ENCODE measurements at regions not wholly inside any gene's neighbourhood (a gene's known extent, or its start where the extent isn't known, plus 50 kb on each side); places are given as distances from the start of the nearest gene placed in this dataset.

- DNase-seq, result no peak
- Mint-ChIP-seq H3K4me3 (no peak overlapping the region), H3K27me3 (no peaks in the 10 kb centered on the region), H3K27ac (no peak overlapping the region), H3K4me1 (no peaks in the 10 kb centered on the region), H3K9me3 (no peaks in the 10 kb centered on the region)
- ATAC-seq, result no peak
These were observed 1185.7 kb upstream of the TSPY4 start for GRCh38 chrY:8151561-8151960.

- DNase-seq (no peak), ATAC-seq (no peak)
- H3K9me3 Mint-ChIP-seq, result no peaks in the 10 kb centered on the region
- no peaks in the 10 kb centered on the region for H3K27me3 Mint-ChIP-seq
- no peak overlapping the region for H3K27ac Mint-ChIP-seq
- H3K4me3 Mint-ChIP-seq, result no peak overlapping the region
- H3K4me1 Mint-ChIP-seq, result no peaks in the 10 kb centered on the region
These were observed 1208.7 kb upstream of the TSPY4 start for GRCh38 chrY:8128578-8128977.

GRCh38 chrY:8125907-8126571 lies 1211.2 kb upstream of the TSPY4 start:
- Mint-ChIP-seq H3K27ac (no peak overlapping the region), H3K4me1 (no peaks in the 10 kb centered on the region), H3K4me3 (no peak overlapping the region), H3K27me3 (no peaks in the 10 kb centered on the region), H3K9me3 (no peaks in the 10 kb centered on the region)
- ATAC-seq (no peak), DNase-seq (no peak)

GRCh38 chrY:8121825-8122224 lies 1210.3 kb upstream of the AMELY start:
- ATAC-seq (no peak), DNase-seq (no peak)
- no peaks in the 10 kb centered on the region for H3K27me3 Mint-ChIP-seq
- no peaks in the 10 kb centered on the region for H3K4me1 Mint-ChIP-seq
- no peak overlapping the region for H3K4me3 Mint-ChIP-seq
- H3K27ac Mint-ChIP-seq, result peak overlapping the region in 1 of 2 donors; percentile 68
- no peaks in the 10 kb centered on the region for H3K9me3 Mint-ChIP-seq

- Mint-ChIP-seq H3K4me3 (no peak overlapping the region), H3K9me3 (peaks cover 0 to 7% of the 10 kb centered on the region in 2 donors), H3K27me3 (no peaks in the 10 kb centered on the region), H3K4me1 (no peaks in the 10 kb centered on the region), H3K27ac (no peak overlapping the region)
- no peak for DNase-seq
- ATAC-seq, result no peak
These were observed 1182.9 kb upstream of the AMELY start for GRCh38 chrY:8094429-8094828.

GRCh38 chrY:8092926-8093325 lies 1181.4 kb upstream of the AMELY start:
- no peak for ATAC-seq
- H3K27me3 Mint-ChIP-seq, result no peaks in the 10 kb centered on the region

GRCh38 chrY:8085925-8086324 lies 1174.4 kb upstream of the AMELY start:
- H3K4me1 Mint-ChIP-seq, result no peaks in the 10 kb centered on the region
- no peak for DNase-seq
- H3K27ac Mint-ChIP-seq, result no peak overlapping the region
- H3K4me3 Mint-ChIP-seq, result no peak overlapping the region
- H3K9me3 Mint-ChIP-seq, result peaks cover 4 to 5% of the 10 kb centered on the region in 2 donors
- H3K27me3 Mint-ChIP-seq, result no peaks in the 10 kb centered on the region
- ATAC-seq, result no peak

More at GRCh38 chrY:8092926-8093325, 1181.4 kb upstream of the AMELY start:
- Mint-ChIP-seq H3K4me1 (no peaks in the 10 kb centered on the region), H3K27ac (no peak overlapping the region), H3K4me3 (no peak overlapping the region), H3K9me3 (no peaks in the 10 kb centered on the region)
- DNase-seq, result no peak

- no peaks in the 10 kb centered on the region for H3K4me1 Mint-ChIP-seq
- DNase-seq, result no peak
- no peak overlapping the region for H3K4me3 Mint-ChIP-seq
- peaks cover 7 to 8% of the 10 kb centered on the region in 2 donors for H3K9me3 Mint-ChIP-seq
- no peak for ATAC-seq
- H3K27me3 Mint-ChIP-seq, result no peaks in the 10 kb centered on the region
- H3K27ac Mint-ChIP-seq, result no peak overlapping the region
These were observed 1172.6 kb upstream of the AMELY start for GRCh38 chrY:8084192-8084591.

- peaks cover 7 to 8% of the 10 kb centered on the region in 2 donors for H3K9me3 Mint-ChIP-seq
- H3K27ac Mint-ChIP-seq, result no peak overlapping the region
- no peaks in the 10 kb centered on the region for H3K4me1 Mint-ChIP-seq
- no peak overlapping the region for H3K4me3 Mint-ChIP-seq
- H3K27me3 Mint-ChIP-seq, result no peaks in the 10 kb centered on the region
- DNase-seq (no peak), ATAC-seq (no peak)
These were observed 1169.6 kb upstream of the AMELY start for GRCh38 chrY:8081151-8081550.

GRCh38 chrY:8065220-8065619 lies 1153.7 kb upstream of the AMELY start:
- Mint-ChIP-seq H3K9me3 (peaks cover 0 to 8% of the 10 kb centered on the region in 2 donors), H3K27ac (no peak overlapping the region), H3K4me3 (no peak overlapping the region), H3K4me1 (no peaks in the 10 kb centered on the region), H3K27me3 (no peaks in the 10 kb centered on the region)
- ATAC-seq, result no peak
- no peak for DNase-seq

GRCh38 chrY:8064500-8064899 lies 1152.9 kb upstream of the AMELY start:
- Mint-ChIP-seq H3K4me1 (no peaks in the 10 kb centered on the region), H3K27me3 (no peaks in the 10 kb centered on the region), H3K27ac (no peak overlapping the region), H3K9me3 (peaks cover 0 to 7% of the 10 kb centered on the region in 2 donors), H3K4me3 (no peak overlapping the region)
- ATAC-seq (no peak), DNase-seq (no peak)

GRCh38 chrY:8063973-8064372 lies 1152.4 kb upstream of the AMELY start:
- Mint-ChIP-seq H3K27ac (no peak overlapping the region), H3K4me3 (no peak overlapping the region), H3K9me3 (peaks cover 0 to 2% of the 10 kb centered on the region in 2 donors), H3K4me1 (no peaks in the 10 kb centered on the region), H3K27me3 (no peaks in the 10 kb centered on the region)
- DNase-seq (no peak), ATAC-seq (no peak)

- H3K27me3 Mint-ChIP-seq, result no peaks in the 10 kb centered on the region
- no peak overlapping the region for H3K4me3 Mint-ChIP-seq
- DNase-seq (no peak), ATAC-seq (no peak)
- no peaks in the 10 kb centered on the region for H3K9me3 Mint-ChIP-seq
- no peak overlapping the region for H3K27ac Mint-ChIP-seq
- no peaks in the 10 kb centered on the region for H3K4me1 Mint-ChIP-seq
These were observed 1147.1 kb upstream of the AMELY start for GRCh38 chrY:8058613-8059012.

- H3K4me1 Mint-ChIP-seq, result no peaks in the 10 kb centered on the region
- no peaks in the 10 kb centered on the region for H3K27me3 Mint-ChIP-seq
- no peak overlapping the region for H3K27ac Mint-ChIP-seq
- no peak for DNase-seq
- no peak overlapping the region for H3K4me3 Mint-ChIP-seq
- no peaks in the 10 kb centered on the region for H3K9me3 Mint-ChIP-seq
- no peak for ATAC-seq
These were observed 1139.8 kb upstream of the AMELY start for GRCh38 chrY:8051340-8051739.

- Mint-ChIP-seq H3K27me3 (no peaks in the 10 kb centered on the region), H3K27ac (peak overlapping the region in 1 of 2 donors; percentile 55), H3K4me3 (no peak overlapping the region), H3K9me3 (no peaks in the 10 kb centered on the region), H3K4me1 (no peaks in the 10 kb centered on the region)
- DNase-seq (no peak), ATAC-seq (peak; percentile 69)
These were observed 1129.7 kb upstream of the AMELY start for GRCh38 chrY:8041238-8041637.

- no peak for DNase-seq
- H3K27me3 Mint-ChIP-seq, result no peaks in the 10 kb centered on the region
- H3K9me3 Mint-ChIP-seq, result no peaks in the 10 kb centered on the region
- H3K4me3 Mint-ChIP-seq, result no peak overlapping the region
- ATAC-seq, result no peak
- no peak overlapping the region for H3K27ac Mint-ChIP-seq
- no peaks in the 10 kb centered on the region for H3K4me1 Mint-ChIP-seq
These were observed 1125.0 kb upstream of the AMELY start for GRCh38 chrY:8036563-8036962.

GRCh38 chrY:8035653-8036052 lies 1124.1 kb upstream of the AMELY start:
- Mint-ChIP-seq H3K4me3 (no peak overlapping the region), H3K27me3 (no peaks in the 10 kb centered on the region), H3K27ac (no peak overlapping the region), H3K9me3 (no peaks in the 10 kb centered on the region), H3K4me1 (no peaks in the 10 kb centered on the region)
- DNase-seq, result no peak
- peak; percentile 13 for ATAC-seq
